ENCODE measurements at regions not wholly inside any gene's neighbourhood (a gene's known extent, or its start where the extent isn't known, plus 50 kb on each side); places are given as distances from the start of the nearest gene placed in this dataset.

GRCh38 chr7:84495128-84495527 lies 300.5 kb upstream of the SEMA3A start:
- DNase-seq, result peak in 1 of 3 donors; percentile 35

DNA sequence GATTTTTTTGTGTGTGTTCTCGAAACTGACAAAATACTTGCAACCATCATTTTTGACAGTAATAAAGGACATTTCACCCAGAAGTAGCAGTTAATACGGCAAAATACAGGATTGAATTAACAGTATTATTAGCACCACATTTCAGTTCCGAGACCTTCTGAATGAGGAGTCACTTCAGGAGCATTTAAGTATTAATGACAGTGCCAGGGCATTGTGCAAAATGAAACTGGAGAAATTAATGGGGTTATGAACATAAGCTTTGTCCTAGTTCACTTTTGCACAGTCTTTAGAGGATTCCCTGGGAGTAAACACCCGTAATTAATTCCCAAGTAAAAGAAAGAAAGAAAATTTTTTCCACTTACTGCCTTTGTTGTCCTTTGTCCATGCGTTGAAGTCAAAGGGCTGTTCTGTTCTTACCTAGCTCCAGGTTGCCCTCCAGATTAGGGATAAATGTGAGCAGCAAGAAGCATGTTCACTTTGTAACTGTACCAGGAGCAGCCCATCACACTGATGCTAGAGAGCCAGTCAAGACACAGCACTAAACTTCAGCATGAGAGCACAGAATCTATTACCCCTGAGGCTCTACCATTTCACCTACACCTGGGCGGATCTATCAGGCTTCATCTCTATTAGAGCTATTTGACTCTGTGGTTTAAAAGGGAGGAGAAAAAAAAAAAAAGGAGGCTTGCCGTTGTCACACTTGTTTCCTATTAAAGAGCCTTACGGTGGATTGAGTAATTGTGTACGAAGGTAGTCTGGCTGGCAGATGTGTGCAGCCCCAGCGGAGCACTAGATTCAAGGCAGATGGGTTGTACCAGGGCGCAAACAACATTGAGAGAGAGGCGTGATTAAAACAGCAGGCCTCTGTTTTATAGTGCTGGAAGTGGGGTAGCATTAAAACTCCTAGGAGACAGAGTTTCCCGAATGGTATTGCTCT lies 297.8 kb upstream of the SEMA3A start:
- peak in 1 of 3 donors; percentile 68 for DNase-seq

DNA sequence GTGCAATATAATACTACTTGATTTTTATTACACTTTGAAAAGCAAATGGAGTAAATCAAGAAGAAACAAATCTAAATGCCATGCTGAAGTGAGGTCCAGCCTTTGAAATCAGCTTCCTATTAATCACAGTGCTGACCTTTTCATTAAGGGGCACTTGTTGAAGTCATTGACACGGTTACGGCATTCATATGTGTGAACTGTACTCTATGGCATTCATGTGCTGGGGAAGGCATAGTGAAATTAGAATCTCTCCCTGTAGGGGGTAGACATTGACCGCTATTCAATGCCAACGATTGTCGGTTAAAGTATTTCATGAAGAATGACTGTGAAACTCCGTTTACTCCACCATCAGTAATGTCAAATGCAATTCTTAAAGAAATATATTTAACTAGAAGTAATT lies 296.1 kb upstream of the SEMA3A start:
- peak; percentile 55 to 83 (median 58) for DNase-seq

GRCh38 chr7:84484502-84485079 lies 290.0 kb upstream of the SEMA3A start:
- no peak for DNase-seq

GRCh38 chr7:84482476-84482875 lies 287.9 kb upstream of the SEMA3A start:
- DNase-seq, result no peak

GRCh38 chr7:84479059-84479458 lies 284.5 kb upstream of the SEMA3A start:
- no peak for DNase-seq

DNA sequence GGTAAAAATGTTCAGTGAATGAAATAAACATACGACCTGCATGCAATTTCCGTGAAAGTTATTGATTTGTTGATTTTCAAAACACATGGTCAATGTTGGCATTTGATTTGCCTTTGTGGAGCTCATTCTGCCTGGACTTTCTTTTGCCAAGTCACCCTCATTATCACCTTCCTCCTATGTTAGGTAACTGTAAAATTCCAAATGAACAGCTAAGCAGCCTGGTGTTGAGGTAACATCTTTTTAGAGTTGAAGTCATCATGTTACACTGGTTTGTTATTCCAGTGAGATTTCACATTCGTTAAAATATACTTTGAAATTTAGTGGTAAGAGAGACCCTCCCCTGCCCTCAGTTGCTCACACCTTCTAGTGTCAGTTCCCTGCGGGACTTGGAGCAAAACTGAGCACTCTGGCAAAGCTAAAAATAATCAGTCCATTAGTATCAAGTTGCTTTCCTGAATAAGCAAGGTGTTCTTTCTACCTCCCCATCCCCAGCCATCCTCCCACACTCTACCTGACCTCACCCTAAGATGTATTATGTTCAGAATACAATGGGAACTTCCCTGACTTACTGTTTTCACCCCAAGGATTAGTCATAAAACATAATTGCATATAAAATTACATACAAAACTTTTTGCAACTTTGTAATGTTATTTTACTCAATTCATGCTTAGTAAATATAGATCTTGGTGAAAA lies 283.3 kb upstream of the SEMA3A start:
- no peak for DNase-seq

- no peak for DNase-seq
These were observed 279.8 kb upstream of the SEMA3A start for GRCh38 chr7:84474436-84474835.

DNA sequence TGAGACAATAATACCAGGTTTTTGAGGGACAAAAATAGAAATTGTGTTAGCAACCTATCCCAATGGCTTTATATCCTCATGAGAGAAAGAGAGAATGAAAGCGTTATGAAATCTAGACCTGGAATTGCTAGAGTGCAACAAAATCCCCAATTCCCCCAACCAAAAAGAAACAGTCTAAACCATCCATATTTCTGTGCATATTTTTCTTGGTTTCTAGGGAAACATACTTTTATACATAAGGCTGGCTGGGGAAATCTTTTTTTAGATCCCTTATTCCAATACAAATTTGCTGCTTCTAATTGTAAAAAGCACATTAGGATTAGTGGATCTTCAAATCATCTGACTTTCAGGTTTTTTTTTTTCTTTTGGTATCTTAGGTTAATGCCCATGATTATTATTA lies 277.0 kb upstream of the SEMA3A start:
- DNase-seq, result peak in 1 of 3 donors; percentile 57

- peak in 1 of 3 donors; percentile 30 for DNase-seq
These were observed 274.4 kb upstream of the SEMA3A start for GRCh38 chr7:84469034-84469433.

DNA sequence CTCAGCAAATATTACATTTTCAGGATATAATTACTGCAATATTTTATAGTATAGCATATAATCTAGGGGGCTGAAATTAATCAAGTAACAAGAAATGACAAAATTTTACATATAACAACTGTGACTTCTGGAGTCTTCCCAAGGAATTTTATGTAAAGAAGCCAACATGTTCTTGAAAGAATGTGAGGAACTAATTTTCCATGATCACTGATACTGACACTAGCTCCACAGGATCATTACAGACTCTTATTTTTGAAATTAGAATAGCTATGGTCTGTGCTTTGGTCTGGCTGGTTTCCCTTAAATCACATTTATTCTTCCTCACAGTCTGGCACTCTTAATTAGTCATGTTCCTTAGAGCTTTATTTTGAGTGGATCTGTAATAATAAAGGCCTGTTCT lies 267.7 kb upstream of the SEMA3A start:
- DNase-seq, result peak in 1 of 3 donors; percentile 26

- DNase-seq, result no peak
These were observed 266.5 kb upstream of the SEMA3A start for GRCh38 chr7:84461093-84461492.

DNA sequence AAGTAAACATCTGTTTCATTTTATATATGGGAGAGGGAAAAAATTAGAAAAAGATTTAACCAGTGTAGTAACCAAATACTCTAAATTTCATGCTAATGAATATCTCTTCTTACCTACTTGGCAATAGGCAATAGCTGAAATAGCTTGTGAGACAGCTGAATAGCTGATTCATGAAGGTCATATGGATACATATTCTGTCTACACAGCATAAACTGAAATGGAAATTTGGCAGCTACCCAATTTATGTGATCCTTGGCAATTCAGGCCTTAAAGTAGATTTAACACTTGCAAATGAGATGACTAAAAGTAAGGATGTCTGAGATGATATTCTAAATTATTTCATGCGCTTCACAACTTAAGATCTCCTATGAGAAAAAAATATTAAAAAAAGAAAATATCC lies 261.2 kb upstream of the SEMA3A start:
- peak; percentile 35 to 64 (median 53) for DNase-seq

- peak in 1 of 3 donors; percentile 23 for DNase-seq
These were observed 259.8 kb upstream of the SEMA3A start for GRCh38 chr7:84454174-84454959.

DNA sequence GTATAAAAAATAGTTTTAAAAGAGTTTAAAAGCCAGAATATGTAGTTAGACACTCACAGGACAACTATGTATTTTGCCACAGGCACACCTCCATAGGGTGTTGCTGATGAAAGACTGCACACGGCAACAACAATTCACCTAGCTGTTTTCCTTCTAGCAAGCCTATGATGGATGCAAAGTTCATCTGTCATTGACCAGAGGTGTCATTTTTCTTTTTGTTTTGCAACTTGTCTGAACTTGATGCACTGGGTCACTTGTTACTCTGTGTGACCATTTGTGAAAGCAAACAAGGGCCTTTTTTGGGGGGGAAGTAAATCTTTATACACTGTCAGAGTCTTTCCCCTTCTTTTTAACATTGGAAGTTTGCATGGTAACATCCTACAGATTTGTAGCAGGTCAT lies 258.0 kb upstream of the SEMA3A start:
- no peak for DNase-seq

GRCh38 chr7:84450772-84451171 lies 256.2 kb upstream of the SEMA3A start:
- no peak for DNase-seq

GRCh38 chr7:84447636-84448293 lies 253.2 kb upstream of the SEMA3A start:
- DNase-seq, result no peak

GRCh38 chr7:84446991-84447480 lies 252.4 kb upstream of the SEMA3A start:
- DNase-seq, result no peak

- no peak for DNase-seq
These were observed 231.2 kb upstream of the SEMA3A start for GRCh38 chr7:84425702-84426259.

DNA sequence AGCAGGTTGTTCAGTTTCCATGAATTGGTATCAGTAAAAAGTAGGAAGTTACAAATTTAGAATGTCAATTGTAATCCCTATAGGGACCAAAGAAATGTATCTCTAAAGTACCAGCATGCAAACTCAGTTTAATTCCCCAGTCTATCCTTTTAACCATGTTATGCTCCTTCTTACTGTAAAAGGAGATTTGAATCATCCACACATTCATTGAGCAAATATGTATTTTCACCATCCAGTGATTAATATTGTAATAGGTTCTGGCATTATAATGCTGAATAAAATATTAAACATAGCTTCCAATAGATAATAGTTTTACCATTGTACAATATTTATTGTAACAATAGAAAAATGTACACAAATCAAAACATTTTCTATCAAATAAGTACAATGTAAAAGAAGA lies 228.2 kb upstream of the SEMA3A start:
- no peak for DNase-seq
